ENCODE measurements at regions not wholly inside any gene's neighbourhood (a gene's known extent, or its start where the extent isn't known, plus 50 kb on each side); places are given as distances from the start of the nearest gene placed in this dataset.

DNA sequence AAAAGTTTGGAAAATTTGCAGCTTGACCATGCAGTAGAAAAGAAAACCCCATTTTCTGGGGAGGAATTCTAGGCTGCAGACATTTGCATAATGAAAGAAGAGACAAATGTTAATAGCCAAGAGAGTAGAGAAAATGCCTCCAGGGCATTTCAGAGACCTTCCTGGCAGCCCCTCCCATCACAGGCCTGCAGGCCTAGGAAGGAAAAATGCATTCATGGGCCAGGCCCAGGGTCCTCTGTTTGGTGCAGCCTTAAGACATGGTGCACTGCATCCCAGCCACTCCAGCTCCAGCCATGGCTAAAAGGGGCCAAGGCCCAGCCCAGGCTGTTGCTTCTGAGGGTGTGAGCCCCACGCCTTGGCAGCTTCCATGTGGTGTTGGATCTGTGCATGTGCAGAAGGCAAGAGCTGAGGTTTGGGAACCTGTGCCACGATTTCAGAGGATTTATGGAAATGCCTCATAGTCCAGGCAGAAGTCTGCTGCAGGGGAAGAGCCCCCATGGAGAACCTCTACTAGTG, 75.0 kb upstream of the OR13F1 start:
- no peaks in the 10 kb centered on the region for H4K20me1 ChIP-seq (ENCODE audit: insufficient read depth, low read length)
- no peaks in the 10 kb centered on the region for H3K4me1 ChIP-seq (ENCODE audit: low read length)

DNA sequence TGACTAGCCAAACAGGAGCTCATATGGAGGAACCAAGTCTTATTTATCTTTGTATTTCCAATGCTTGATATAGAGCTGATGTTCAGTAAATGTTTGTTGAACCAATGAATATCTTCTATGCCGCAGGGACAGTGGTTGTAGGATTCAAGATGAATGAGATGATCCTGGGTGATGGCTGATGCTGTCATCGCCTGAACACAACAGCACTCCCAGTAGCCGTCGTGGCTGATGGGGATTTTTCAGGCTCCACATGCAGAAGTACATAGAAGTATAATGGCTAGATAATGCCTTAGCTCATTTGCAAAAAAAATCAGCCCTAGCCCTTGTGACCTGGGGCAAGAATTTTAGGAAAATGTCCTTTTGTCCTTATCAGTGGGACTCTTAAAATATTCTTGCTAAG, 69.0 kb upstream of the OR13F1 start:
- Histone ChIP-seq H3K36me3 (replicated peaks; ENCODE audit: insufficient read depth, low read length) (no peaks in the 10 kb centered on the region), H3K4me2 (ENCODE audit: low read depth, low read length) (no peak overlapping the region), H4K20me1 (ENCODE audit: insufficient read depth, low read length) (no peaks in the 10 kb centered on the region), H3K4me3 (ENCODE audit: low read length) (no peak overlapping the region), H3K9me3 (replicated peaks; ENCODE audit: insufficient read depth, low read length) (no peaks in the 10 kb centered on the region), H3K27me3 (replicated peaks; ENCODE audit: insufficient read depth, low read length) (no peaks in the 10 kb centered on the region), H3F3A (ENCODE audit: insufficient read depth, low read length) (no peaks in the 10 kb centered on the region), H3K79me2 (ENCODE audit: low read length) (no peaks in the 10 kb centered on the region), H3K27ac (ENCODE audit: low read length) (no peak overlapping the region), H3K9ac (ENCODE audit: low read length) (no peak overlapping the region), H3K9me2 (replicated peaks; ENCODE audit: insufficient read depth, low read length) (no peaks in the 10 kb centered on the region), H2AFZ (ENCODE audit: low read length) (no peak overlapping the region), H3K4me1 (ENCODE audit: low read length) (no peaks in the 10 kb centered on the region)
- no peak for TF ChIP-seq EZH2 (optimal IDR thresholded peaks at IDR 0.05; ENCODE audit: low read depth, low read length)
- no peak for TF ChIP-seq EZH2phosphoT487 (IDR thresholded peaks at IDR 0.05; ENCODE audit: low read length)
- TF ChIP-seq, protein P1, sequence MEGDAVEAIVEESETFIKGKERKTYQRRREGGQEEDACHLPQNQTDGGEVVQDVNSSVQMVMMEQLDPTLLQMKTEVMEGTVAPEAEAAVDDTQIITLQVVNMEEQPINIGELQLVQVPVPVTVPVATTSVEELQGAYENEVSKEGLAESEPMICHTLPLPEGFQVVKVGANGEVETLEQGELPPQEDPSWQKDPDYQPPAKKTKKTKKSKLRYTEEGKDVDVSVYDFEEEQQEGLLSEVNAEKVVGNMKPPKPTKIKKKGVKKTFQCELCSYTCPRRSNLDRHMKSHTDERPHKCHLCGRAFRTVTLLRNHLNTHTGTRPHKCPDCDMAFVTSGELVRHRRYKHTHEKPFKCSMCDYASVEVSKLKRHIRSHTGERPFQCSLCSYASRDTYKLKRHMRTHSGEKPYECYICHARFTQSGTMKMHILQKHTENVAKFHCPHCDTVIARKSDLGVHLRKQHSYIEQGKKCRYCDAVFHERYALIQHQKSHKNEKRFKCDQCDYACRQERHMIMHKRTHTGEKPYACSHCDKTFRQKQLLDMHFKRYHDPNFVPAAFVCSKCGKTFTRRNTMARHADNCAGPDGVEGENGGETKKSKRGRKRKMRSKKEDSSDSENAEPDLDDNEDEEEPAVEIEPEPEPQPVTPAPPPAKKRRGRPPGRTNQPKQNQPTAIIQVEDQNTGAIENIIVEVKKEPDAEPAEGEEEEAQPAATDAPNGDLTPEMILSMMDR (IDR thresholded peaks at IDR 0.05; ENCODE audit: low read length) = no peak
- no peak for DNase-seq

More for the DNA sequence above, 75.0 kb upstream of the OR13F1 start:
- TF ChIP-seq, protein P1 (IDR thresholded peaks at IDR 0.05; ENCODE audit: low read length) = no peak
- TF ChIP-seq EZH2phosphoT487 (IDR thresholded peaks at IDR 0.05; ENCODE audit: low read length) (no peak), EZH2 (optimal IDR thresholded peaks at IDR 0.05; ENCODE audit: low read depth, low read length) (no peak)
- Histone ChIP-seq H3K9ac (ENCODE audit: low read length) (no peak overlapping the region), H3K4me3 (ENCODE audit: low read length) (no peak overlapping the region), H2AFZ (ENCODE audit: low read length) (no peak overlapping the region), H3K4me2 (ENCODE audit: low read depth, low read length) (no peak overlapping the region), H3F3A (ENCODE audit: insufficient read depth, low read length) (no peaks in the 10 kb centered on the region), H3K27ac (ENCODE audit: low read length) (no peak overlapping the region), H3K9me2 (replicated peaks; ENCODE audit: insufficient read depth, low read length) (no peaks in the 10 kb centered on the region), H3K9me3 (replicated peaks; ENCODE audit: insufficient read depth, low read length) (no peaks in the 10 kb centered on the region), H3K36me3 (replicated peaks; ENCODE audit: insufficient read depth, low read length) (no peaks in the 10 kb centered on the region), H3K27me3 (replicated peaks; ENCODE audit: insufficient read depth, low read length) (no peaks in the 10 kb centered on the region), H3K79me2 (ENCODE audit: low read length) (no peaks in the 10 kb centered on the region)
- DNase-seq = no peak

DNA sequence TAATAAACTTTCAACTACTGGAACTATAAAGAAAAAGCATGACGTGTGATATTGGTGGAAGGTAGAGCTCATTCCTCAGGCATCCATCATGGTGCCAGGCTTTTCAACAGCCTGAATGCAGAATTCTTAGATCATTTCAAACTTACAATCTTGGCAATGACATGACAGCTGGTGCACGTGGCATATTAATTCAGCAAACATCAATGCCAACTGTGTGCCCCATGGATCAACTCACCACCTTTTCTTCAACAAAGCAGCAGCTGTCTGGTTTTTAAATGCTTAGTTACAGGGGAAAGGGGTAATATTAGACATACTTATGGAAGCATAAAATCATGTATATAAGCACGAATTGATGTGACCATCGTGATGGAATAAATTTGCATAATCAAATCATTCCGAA, 56.0 kb upstream of the OR13F1 start:
- no peaks in the 10 kb centered on the region for H3K27me3 ChIP-seq (replicated peaks; ENCODE audit: insufficient read depth, low read length)
- no peaks in the 10 kb centered on the region for H3K9me2 ChIP-seq (replicated peaks; ENCODE audit: insufficient read depth, low read length)
- no peak overlapping the region for H3K9ac ChIP-seq (ENCODE audit: low read length)
- H3K9me3 ChIP-seq (replicated peaks; ENCODE audit: insufficient read depth, low read length) = no peaks in the 10 kb centered on the region
- H2AFZ ChIP-seq (ENCODE audit: low read length) = no peak overlapping the region
- no peaks in the 10 kb centered on the region for H3K36me3 ChIP-seq (replicated peaks; ENCODE audit: insufficient read depth, low read length)
- no peak for DNase-seq
- no peaks in the 10 kb centered on the region for H3K4me1 ChIP-seq (ENCODE audit: low read length)
- no peaks in the 10 kb centered on the region for H3K79me2 ChIP-seq (ENCODE audit: low read length)
- TF ChIP-seq, protein P1 (IDR thresholded peaks at IDR 0.05; ENCODE audit: low read length) = no peak
- TF ChIP-seq EZH2 (optimal IDR thresholded peaks at IDR 0.05; ENCODE audit: low read depth, low read length) = no peak
- no peak for TF ChIP-seq EZH2phosphoT487 (IDR thresholded peaks at IDR 0.05; ENCODE audit: low read length)
- H3K27ac ChIP-seq (ENCODE audit: low read length) = no peak overlapping the region
- H3K4me3 ChIP-seq (ENCODE audit: low read length) = no peak overlapping the region
- no peak overlapping the region for H3K4me2 ChIP-seq (ENCODE audit: low read depth, low read length)
- no peaks in the 10 kb centered on the region for H4K20me1 ChIP-seq (ENCODE audit: insufficient read depth, low read length)
- H3F3A ChIP-seq (ENCODE audit: insufficient read depth, low read length) = no peaks in the 10 kb centered on the region
